Upper lobe of left lung (tissue), 6 donors: ENCODE measurements at regions not wholly inside any gene's neighbourhood (a gene's known extent, or its start where the extent isn't known, plus 50 kb on each side); places are given as distances from the start of the nearest gene placed in this dataset.

ENCODE experiments used
- ATAC-seq, 2 donors: fragments of 200-7000 bp; cut with Tn5 transposase; one replicate each; pipeline ENCODE4 v1.9.1; 2022; ENCODE audit warnings: mild to moderate bottlenecking in 2 of 2, moderate library complexity in 2 of 2; ENCODE audit not compliant: low FRiP score in 2 of 2
- DNase-seq, 2 donors: peaks; one replicate each; pipeline ENCODE4 v3.0.0-alpha.2; 2019 to 2020
- H3K27ac ChIP-seq, 4 donors: fragments of 200-600 bp; sonication (generic); one replicate each; pipeline ENCODE4 v1.5.1; 2016 to 2019
- H3K27me3 ChIP-seq, 4 donors: fragments of 200-600 bp; sonication (generic); one replicate each; pipeline ENCODE4 v1.5.1; 2017 to 2019
- H3K36me3 ChIP-seq, 4 donors: fragments of 200-600 bp; sonication (generic); one replicate each; pipeline ENCODE4 v1.5.1; 2016 to 2019
- H3K4me1 ChIP-seq, 4 donors: fragments of 200-600 bp; sonication (generic); one replicate each; pipeline ENCODE4 v1.5.1; 2018 to 2019
- H3K4me3 ChIP-seq, 4 donors: fragments of 200-600 bp; sonication (generic); one replicate each; pipeline ENCODE4 v1.5.1; 2017 to 2019; ENCODE audit warnings: mild to moderate bottlenecking in 2 of 4, moderate library complexity in 1 of 4
- H3K9me3 ChIP-seq, 4 donors: fragments of 200-600 bp; sonication (generic); one replicate each; pipeline ENCODE4 v1.5.1; 2018 to 2019
- EP300 ChIP-seq, 4 donors: sonication (generic); formaldehyde crosslinking; IDR thresholded peaks; one replicate each; pipeline ENCODE4 v1.5.1; 2017; ENCODE audit warnings: antibody characterized with exemption in 4 of 4, control low read depth in 2 of 4
- POLR2A ChIP-seq, 4 donors: fragments of 450-650 bp; IDR thresholded peaks; one replicate each; pipeline ENCODE4 v1.5.1; 2016 to 2017; ENCODE audit warnings: antibody characterized with exemption in 4 of 4, mild to moderate bottlenecking in 2 of 4
- POLR2AphosphoS5 ChIP-seq, 2 donors: sonication (generic); formaldehyde crosslinking; IDR thresholded peaks; one replicate each; pipeline ENCODE4 v1.5.1; 2017; ENCODE audit warnings: antibody characterized with exemption in 2 of 2
- WGBS, 2 donors: methylation state at CpG; one replicate each; pipeline ENCODE4 v1.1.5; 2017 to 2018; 5-methylcytosine and 5-hydroxymethylcytosine counted together
- TF ChIP-seq, protein P1 (sequence below), 6 experiments: fragments of 450-650 bp in 4 of 6; fragments of 200-600 bp in 2 of 6; sonication (generic) in 2 of 6; IDR thresholded peaks; one replicate each; pipeline ENCODE4 v1.5.1; 2016 to 2019; ENCODE audit warnings: antibody characterized with exemption in 6 of 6
- donor health status: DM: no; HTN: no; CAD: no; lungs with moderate emphysema.
- donor health status: DM: no; HTN: yes; CAD: no; lungs with severe emphysema.

GRCh38 chr2:147135376-147135775, 709.5 kb upstream of the ACVR2A start:
- WGBS, 2 donors = 50 to 56% methylated on average over 5 of the region's 5 CpGs
- H3K4me1 ChIP-seq = no peaks in the 10 kb centered on the region
- no peak for TF ChIP-seq POLR2A (IDR thresholded peaks at IDR 0.05)
- TF ChIP-seq, protein P1, sequence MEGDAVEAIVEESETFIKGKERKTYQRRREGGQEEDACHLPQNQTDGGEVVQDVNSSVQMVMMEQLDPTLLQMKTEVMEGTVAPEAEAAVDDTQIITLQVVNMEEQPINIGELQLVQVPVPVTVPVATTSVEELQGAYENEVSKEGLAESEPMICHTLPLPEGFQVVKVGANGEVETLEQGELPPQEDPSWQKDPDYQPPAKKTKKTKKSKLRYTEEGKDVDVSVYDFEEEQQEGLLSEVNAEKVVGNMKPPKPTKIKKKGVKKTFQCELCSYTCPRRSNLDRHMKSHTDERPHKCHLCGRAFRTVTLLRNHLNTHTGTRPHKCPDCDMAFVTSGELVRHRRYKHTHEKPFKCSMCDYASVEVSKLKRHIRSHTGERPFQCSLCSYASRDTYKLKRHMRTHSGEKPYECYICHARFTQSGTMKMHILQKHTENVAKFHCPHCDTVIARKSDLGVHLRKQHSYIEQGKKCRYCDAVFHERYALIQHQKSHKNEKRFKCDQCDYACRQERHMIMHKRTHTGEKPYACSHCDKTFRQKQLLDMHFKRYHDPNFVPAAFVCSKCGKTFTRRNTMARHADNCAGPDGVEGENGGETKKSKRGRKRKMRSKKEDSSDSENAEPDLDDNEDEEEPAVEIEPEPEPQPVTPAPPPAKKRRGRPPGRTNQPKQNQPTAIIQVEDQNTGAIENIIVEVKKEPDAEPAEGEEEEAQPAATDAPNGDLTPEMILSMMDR (IDR thresholded peaks at IDR 0.05) = no peak
- peak in 1 of 2 donors; percentile 10 for TF ChIP-seq POLR2AphosphoS5 (IDR thresholded peaks at IDR 0.05)
- TF ChIP-seq EP300 (IDR thresholded peaks at IDR 0.05) = no peak
- H3K4me3 ChIP-seq = no peak overlapping the region
- H3K9me3 ChIP-seq = no peaks in the 10 kb centered on the region
- no peaks in the 10 kb centered on the region for H3K27me3 ChIP-seq
- ATAC-seq (no peak), DNase-seq (no peak)
- H3K27ac ChIP-seq = no peak overlapping the region
- H3K36me3 ChIP-seq = no peaks in the 10 kb centered on the region

DNA sequence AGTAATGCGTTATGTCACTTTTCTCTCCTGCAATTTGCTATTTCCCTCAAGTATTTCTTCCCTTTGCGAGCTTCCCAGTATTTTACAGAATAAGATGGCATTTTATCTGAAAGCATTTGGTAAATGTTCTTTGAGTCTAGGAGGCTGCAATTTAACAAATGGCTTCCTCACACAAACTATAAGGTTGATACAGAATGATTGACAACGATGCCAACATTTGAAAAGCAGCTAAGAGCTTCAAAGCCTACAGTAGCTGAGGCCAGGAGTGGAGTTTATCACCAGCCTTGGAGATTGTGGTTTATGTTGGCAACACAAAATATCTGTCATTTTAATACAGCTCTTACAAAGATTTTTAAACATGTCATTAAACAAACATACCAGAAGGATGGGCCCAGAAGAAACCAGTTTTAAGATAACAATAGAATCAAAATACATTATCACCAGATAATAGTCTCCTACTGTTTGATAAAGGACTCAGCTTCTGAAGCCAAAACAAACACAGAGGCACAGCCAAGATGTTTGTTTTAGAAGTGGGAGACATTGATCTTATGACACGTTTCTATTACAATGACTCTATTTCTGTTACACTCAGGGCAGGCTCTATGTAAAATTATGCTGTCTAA, 711.4 kb upstream of the ACVR2A start:
- WGBS, 2 donors = 66 to 68% methylated on average over 4 of the region's 4 CpGs
- Histone ChIP-seq H3K4me1 (no peaks in the 10 kb centered on the region), H3K4me3 (no peak overlapping the region), H3K9me3 (no peaks in the 10 kb centered on the region), H3K27me3 (no peaks in the 10 kb centered on the region), H3K36me3 (no peaks in the 10 kb centered on the region), H3K27ac (no peak overlapping the region)
- DNase-seq (no peak), ATAC-seq (no peak)
- no peak for TF ChIP-seq POLR2AphosphoS5 (IDR thresholded peaks at IDR 0.05)
- TF ChIP-seq, protein P1 (IDR thresholded peaks at IDR 0.05) = no peak
- TF ChIP-seq POLR2A (IDR thresholded peaks at IDR 0.05) = no peak
- no peak for TF ChIP-seq EP300 (IDR thresholded peaks at IDR 0.05)

GRCh38 chr2:147125145-147125544, 719.7 kb upstream of the ACVR2A start:
- Histone ChIP-seq H3K36me3 (no peaks in the 10 kb centered on the region), H3K27ac (no peak overlapping the region), H3K27me3 (no peaks in the 10 kb centered on the region), H3K9me3 (no peaks in the 10 kb centered on the region), H3K4me3 (no peak overlapping the region), H3K4me1 (no peaks in the 10 kb centered on the region)
- TF ChIP-seq POLR2AphosphoS5 (IDR thresholded peaks at IDR 0.05) = no peak
- TF ChIP-seq, protein P1 (IDR thresholded peaks at IDR 0.05) = no peak
- no peak for TF ChIP-seq POLR2A (IDR thresholded peaks at IDR 0.05)
- no peak for TF ChIP-seq EP300 (IDR thresholded peaks at IDR 0.05)
- ATAC-seq = no peak
- no peak for DNase-seq
- WGBS, 2 donors = 75 to 90% methylated on average over 2 of the region's 2 CpGs

DNA sequence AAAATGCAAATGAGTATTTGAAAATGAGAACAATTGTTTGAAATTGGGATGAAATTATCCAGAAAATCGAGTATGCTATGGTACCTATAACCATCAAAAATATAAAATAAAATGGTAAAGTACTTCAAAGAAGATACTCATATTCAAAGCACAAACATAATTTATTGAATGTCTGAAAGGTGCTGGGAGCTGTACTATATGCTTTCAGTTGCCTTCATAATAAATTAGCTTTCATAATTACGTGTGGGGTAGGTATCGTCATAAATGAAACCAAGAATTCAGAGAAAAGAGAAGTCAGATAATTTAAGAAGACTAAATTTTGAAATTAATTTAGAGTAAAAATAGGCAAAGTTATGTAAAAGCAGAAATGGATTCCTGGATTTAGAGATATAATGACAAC, 721.9 kb upstream of the ACVR2A start:
- ATAC-seq = no peak
- Histone ChIP-seq H3K9me3 (no peaks in the 10 kb centered on the region), H3K4me3 (no peak overlapping the region), H3K27ac (no peak overlapping the region), H3K36me3 (no peaks in the 10 kb centered on the region), H3K27me3 (no peaks in the 10 kb centered on the region), H3K4me1 (no peaks in the 10 kb centered on the region)
- DNase-seq = no peak
- 81 to 91% methylated on average over 3 of the region's 3 CpGs for WGBS, 2 donors
- TF ChIP-seq EP300 (IDR thresholded peaks at IDR 0.05) (no peak), POLR2A (IDR thresholded peaks at IDR 0.05) (no peak), POLR2AphosphoS5 (IDR thresholded peaks at IDR 0.05) (no peak)
- TF ChIP-seq, protein P1 (IDR thresholded peaks at IDR 0.05) = no peak

DNA sequence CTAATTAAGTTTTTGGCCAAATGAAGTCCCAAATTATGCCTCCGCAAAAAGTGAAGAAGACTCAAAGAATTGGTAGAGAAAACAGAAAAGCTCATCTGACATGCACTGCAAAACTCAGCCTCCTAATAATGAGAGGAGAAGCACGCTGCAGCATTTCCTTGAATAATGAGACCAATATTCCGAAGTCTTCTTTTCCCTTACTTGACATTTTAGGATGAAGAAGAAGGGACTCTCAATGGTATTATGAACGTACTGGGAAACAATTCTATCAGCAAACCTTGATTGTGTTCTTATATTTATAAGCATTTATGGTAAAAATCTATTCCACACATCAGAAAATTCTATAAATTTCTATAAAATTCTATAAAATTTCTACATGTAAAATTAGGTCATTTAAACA, 733.9 kb upstream of the ACVR2A start:
- H3K27me3 ChIP-seq = no peaks in the 10 kb centered on the region
- TF ChIP-seq POLR2A (IDR thresholded peaks at IDR 0.05) = no peak
- TF ChIP-seq POLR2AphosphoS5 (IDR thresholded peaks at IDR 0.05) = no peak
- no peak for TF ChIP-seq EP300 (IDR thresholded peaks at IDR 0.05)
- TF ChIP-seq, protein P1 (IDR thresholded peaks at IDR 0.05) = no peak
- no peak for DNase-seq
- no peaks in the 10 kb centered on the region for H3K36me3 ChIP-seq
- no peak overlapping the region for H3K27ac ChIP-seq
- no peaks in the 10 kb centered on the region for H3K9me3 ChIP-seq
- 78 to 82% methylated on average over 4 of the region's 4 CpGs for WGBS, 2 donors
- ATAC-seq = no peak
- no peaks in the 10 kb centered on the region for H3K4me1 ChIP-seq
- H3K4me3 ChIP-seq = no peak overlapping the region
